GM21619 (cell line): ENCODE measurements at regions not wholly inside any gene's neighbourhood (a gene's known extent, or its start where the extent isn't known, plus 50 kb on each side); places are given as distances from the start of the nearest gene placed in this dataset.

Experiments
- ATAC-seq: cut with Tn5 transposase; IDR thresholded peaks from one replicate; pipeline ENCODE4 v1.9.1; 2021; ENCODE audit not compliant: unreplicated experiment

DNA sequence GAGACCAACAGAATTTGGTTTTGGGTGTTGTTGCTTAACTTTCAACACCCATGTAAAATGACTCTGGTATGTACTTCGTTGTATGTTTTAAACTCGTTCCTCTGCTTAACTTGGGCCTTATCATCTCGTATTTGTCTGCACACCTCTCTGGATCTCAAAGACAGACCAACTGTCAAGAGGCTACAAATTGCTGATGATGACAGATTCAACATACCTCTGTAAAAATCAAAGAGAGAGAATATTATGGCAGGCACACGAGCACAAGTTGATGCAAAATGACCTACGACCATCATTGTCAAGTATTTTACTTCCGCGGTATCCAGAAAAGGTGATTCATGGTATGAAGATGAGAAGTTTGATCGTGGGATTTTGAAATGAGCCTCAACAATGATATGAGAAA, 132.1 kb upstream of the ARGLU1 start:
- no peak for ATAC-seq

DNA sequence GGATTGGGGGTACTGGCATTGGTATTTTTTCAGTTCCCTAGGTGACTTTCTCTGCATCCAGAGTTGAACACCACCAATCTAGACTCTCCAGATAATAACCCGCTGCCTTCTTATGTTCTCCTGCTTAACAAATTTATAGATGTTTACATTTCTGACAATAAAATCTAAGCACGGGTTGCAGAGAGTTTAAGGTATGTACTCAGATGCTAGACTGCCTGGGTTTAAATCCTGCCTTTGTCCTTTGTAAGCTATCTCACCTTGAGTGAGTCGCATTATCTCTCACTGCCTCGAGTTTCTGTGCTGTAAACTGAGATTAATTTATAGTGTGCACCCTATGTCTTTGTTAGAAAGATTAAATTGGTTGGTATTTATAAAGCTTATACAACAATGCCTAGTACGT, 131.4 kb upstream of the ARGLU1 start:
- ATAC-seq = no peak

DNA sequence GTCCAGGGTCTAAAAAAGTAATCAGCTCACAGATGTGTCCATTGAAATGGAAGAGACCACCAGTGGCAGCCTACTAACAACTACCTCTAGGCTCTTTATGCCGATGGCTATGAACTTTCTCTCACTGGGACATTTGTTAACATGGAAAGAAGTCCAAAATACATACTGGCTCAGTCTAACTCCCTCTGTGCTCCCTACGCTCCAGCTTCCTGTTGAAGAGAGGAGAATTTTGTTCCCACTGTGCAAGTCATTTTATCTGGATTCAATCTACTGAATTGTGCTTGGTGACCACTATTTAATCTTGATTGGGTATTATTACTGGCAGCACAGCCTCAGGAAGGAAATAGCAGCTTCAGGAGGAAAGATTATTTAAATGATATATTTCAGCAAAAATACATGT, 128.8 kb upstream of the ARGLU1 start:
- ATAC-seq = no peak

DNA sequence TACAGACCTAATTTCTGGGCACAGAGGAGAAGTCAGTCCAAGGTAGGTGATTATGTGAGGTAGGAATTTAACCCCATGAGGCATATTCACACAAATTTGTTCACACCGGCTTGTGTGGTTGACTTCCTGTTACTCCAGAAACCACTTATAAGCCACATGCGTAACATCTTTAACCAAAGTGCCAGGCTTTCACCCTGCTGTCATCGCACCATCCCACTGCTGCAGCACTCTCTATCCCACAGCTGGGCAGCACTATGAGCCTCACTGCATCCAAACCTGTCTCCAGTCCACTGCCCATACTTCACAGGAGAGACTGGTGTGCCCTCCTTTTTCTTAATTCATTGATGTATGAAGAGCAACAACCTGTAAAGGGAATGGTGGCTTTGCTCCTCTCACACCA, 128.2 kb upstream of the ARGLU1 start:
- ATAC-seq = no peak

DNA sequence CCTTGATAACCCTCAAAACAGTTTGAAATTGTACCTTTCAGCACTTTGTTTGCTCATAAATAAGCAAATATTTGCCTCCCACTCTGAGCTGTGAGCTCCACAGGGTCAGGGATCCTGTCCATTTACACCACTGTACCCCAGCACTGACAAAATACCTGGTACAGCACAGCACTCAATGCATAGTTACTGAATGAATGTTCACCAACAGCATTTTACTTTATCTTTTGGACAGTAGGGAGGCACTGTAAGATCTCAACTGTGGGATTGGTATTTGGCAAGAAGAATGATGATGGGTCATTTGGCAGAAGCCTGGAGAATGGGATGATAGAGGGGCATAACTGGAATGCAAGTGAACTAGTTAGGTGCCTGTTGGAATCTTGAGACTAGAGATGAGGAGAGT, 127.2 kb upstream of the ARGLU1 start:
- no peak for ATAC-seq

DNA sequence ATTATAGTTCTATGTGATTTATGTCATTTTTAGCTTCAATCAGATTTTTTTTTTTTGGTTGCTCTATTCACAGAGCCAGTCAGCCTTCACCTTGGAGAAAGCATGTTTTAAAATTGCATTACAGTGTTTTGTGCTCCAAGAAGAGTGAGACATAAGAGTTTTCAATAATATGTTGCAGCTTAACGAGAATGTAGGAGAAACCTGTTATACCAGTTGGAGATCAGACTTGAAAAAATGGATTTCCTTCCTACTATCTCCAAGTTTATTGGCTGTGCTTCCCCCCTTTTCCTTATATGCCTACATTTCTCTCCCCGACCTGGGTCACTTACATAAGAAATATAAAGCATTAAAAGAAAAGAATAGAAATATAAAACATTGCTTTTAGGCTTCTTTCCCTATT, 123.9 kb upstream of the ARGLU1 start:
- ATAC-seq = no peak

DNA sequence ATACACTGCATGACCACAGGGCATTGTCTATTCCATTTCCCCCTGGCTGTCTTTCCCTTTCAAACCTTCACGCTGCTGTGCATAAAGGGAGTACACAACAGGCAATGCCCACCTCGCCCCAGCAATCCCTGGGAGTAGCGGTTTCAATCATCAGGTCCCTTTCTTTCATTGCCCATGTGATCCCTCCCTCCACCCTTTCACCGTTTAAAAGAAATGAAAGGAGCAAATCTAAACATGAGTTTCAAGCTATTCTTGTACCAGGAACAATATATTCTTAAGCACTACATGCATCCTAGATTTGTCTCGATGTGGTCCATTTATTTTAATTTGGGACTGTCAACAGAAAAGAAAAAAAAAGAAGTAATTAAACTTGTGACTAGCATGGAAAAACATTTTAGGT, 123.4 kb upstream of the ARGLU1 start:
- ATAC-seq = no peak

DNA sequence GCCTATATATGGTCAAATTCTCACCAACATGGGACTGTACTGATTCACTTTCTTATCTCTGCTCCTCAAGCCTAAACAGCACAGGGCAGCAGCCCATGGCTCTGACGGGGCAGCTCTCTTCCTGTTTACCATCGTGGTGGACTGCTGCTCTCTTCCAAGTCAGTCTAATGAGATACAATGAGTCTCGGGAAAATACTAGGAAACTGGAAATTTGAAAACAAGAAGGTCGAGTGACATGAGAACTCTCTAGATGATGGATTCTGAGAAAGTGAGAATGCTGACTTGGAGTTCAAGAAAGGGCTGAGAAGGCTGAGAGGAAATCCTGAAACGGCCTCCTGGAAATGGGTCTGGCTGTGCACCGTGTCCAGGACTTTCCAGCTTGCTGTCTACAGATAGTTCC, 122.8 kb upstream of the ARGLU1 start:
- ATAC-seq = no peak

DNA sequence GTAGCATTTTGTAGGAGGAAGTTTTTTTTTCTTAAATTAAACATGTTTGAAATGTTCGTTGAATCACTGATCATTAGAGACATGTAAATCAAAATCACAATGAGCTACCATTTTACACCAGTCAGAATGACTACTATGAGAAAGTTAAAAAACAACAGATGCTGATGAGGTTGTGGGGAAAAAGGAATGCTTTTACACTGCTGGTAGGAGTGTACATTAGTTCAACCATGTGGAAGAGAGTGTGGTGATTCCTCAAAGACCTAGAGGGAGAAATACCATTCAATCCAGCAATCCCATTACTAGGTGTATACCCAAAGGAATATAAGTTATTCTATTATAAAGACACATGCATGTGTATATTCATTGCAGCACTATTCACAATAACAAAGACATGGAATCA, 122.0 kb upstream of the ARGLU1 start:
- ATAC-seq = no peak

DNA sequence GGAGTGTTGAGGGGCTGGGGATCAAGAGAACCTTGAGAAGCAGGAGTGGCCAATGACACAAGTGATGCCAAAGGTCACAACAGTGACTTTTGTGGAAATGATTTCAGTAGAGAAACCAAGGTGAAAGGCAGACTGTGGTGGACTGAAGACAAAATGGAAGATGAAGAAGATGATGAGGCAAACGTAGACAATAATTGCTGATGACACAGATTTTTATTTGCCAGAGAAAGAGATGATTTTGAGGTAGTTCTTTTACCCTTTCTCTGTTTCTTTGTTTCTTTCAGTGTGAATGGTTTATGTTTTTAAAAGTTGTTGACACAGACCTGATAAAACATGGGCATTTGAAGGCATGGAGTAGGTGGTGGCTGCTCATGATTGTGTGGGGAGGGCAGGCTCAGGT, 121.0 kb upstream of the ARGLU1 start:
- no peak for ATAC-seq

DNA sequence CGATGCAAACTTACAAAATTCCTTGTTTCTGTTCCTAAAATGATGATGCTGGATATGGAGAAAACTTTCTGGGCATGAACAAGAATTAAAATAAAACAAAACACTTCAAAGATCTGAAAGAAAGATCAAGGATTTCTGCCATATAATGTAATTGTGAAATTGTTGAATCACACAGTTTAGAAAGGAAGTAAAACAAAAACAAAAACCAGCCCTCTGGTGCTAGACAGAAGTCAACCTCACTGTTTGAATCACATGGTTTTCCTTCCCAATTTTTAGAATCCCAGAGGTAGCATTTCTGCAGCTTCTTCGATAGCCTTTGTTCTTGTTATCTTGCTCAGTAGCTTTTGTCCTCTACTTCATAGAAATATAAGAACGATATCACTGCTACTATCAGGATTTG, 118.2 kb upstream of the ARGLU1 start:
- ATAC-seq = no peak

DNA sequence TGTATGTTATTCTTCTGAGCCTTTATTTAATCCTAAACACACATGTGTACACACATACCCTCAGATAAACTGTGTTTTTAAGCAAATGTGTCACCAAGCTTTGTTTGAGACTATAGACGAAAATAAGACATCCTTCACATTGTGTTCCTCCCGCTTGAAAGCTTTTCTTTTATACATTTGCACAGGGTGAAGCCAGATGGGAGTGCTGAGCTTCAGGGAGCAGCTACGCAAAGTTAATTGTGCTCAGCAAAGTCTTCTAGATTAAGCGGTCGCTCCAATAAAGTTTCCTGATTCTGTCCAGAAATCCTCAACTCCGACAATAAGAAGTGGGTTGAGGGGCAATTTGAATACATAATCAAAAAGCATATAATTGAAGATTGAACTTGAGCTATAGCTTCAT, 117.2 kb upstream of the ARGLU1 start:
- no peak for ATAC-seq

DNA sequence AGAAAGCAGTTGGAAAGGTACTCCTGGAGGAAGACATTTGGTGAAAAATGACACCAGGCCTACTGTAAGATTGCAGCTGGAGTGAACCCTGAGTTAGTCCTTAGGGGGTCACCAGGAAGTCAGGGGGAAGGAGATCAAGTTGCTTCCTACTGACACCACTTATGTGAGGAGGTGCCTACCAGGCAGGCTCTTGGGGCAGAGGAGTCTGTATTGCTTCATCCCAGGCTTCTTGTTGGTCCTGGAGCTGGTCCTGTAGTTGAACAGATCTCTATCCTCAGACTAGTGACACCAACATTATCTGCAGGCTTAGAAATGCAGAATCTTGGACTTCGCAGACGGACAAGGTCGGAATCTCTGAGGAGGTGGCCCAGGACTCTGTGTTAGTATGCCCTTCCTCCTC, 116.0 kb upstream of the ARGLU1 start:
- ATAC-seq = no peak

DNA sequence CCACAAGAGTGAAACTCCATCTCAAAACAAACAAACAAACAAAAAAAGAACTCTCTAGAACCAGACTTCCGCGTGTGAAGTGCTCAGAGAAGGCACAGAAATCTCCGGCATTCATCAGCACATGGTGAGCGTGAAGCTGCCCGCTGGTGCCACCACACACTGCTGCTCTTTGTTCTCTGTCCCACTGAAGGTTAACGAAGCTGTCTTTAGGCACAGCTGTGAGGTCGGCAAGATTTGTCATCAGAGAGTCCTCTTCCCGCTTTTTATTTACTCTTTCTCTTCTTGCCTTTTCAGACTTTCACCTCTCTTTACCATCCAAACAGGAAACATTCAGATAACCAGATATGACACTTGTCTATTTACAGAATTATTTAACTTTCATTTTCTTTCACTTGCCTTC, 115.2 kb upstream of the ARGLU1 start:
- ATAC-seq = no peak

DNA sequence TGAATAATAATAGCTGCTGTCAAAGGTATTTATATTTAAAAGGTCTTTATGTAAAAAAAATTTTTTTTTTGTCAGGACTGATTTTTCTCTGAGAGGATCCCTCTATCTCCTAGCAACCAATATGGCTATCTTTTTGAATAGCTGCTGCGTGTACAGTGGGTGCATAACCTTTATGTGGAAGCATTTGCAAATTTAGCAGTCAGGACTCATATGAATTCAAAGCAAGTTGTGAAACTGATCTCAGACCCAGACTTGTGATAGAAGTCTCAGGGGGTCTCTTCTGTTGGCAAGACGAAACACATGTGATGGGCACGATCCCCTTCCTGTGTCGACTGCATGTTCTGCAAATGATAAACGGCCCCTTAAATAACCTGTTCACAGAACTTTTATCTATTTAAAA, 114.1 kb upstream of the ARGLU1 start:
- ATAC-seq = no peak

DNA sequence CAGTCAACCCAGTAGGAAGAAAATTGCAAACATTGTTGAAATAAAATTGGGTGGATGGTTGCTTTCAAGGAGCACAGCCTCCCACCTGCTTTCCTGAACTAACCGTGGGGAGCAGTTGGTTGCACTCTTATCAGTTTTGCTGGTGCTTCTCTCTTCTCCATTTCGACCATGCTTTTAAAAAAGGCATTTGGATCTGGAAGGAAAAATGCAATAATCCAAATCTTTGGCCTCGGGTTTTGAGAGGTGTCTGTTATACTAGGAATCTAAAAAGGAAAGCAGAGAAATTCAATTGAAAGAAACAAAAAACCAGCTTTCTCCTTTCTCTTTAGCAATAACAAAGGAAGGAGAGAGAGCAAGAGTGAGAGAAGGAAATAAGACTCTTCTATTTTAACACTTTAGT, 113.6 kb upstream of the ARGLU1 start:
- no peak for ATAC-seq

DNA sequence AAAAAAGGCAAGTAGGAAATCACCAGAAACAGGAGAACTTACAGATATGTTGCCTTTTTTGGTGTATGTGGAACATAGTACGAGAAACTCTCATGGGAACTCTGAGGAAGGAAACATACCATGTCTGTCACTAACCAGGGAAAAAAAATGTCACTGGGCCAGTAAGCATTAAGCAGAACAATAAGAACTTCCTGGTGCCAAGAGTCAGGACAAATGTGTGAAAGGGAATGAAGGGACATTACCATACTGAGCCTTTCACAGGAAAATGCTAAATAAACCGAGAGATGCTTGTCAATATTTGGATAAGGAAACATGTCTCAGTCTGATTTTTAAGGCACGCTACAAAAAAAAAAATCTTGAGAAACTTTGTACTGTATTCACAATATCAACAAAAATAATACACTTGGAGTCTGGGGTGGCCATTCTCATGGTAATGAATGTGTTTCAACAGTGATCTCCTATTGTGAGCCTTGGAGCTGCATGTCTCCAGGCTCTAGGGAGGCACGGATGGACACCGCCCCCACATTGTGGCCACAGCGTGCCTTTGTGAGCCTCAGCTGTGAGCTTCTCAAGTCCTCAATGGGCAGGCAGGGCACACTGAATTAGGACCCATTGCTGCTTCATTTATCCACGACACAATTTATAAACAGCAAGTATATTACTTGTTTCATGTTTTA, 113.0 kb upstream of the ARGLU1 start:
- no peak for ATAC-seq

DNA sequence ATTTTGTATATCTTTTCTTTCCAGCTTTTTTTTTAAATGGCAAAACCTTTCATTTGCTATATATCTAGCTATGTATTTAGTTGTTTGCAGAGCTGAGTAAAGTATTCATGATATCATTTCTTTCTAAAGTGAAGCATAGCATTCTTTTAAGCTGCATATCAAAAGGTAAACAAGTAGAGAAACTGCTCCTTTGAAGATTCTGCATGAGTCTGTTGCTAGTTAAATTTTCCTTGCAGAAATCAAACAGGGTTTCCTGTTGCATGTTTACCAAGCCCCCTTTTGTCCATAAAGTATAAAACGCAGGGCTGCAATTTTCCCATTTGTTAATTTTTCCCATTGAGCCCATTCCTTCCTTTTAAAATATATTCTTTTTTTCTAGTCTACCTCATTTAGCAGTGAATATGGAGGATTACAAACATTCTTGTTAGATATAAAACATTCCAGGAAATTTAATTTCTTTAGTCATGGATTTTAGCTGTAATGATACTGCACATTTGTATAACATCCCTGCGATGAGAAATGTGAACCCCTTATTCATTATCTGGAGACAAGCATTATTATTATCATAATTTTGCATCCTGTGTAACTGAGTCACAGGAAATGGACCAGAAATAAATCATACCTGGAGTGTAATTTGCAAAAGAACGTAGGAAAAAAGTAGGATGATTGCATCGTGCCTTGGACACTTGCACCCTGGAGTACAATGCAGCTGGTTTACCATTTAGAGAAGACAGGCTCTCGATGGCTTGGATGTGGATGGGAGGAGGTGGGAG, 110.9 kb upstream of the ARGLU1 start:
- no peak for ATAC-seq

DNA sequence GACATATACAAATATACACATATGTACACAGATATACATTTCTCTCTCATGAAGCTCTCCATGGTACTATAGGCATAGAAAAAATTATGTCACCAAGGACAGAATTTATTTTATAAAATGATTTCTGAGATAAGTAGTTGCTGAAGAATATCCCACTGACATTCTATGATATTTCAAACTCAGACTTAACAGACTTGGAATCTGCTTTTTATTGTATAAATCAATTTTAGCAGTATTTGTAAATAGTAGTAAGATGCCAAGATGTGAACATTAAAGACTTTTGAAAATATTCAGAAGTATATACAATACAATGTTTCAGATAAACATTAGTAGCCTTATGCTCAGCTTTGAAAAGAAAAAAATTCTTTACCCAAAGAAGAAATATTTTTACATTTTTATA, 107.4 kb upstream of the ARGLU1 start:
- ATAC-seq = no peak

DNA sequence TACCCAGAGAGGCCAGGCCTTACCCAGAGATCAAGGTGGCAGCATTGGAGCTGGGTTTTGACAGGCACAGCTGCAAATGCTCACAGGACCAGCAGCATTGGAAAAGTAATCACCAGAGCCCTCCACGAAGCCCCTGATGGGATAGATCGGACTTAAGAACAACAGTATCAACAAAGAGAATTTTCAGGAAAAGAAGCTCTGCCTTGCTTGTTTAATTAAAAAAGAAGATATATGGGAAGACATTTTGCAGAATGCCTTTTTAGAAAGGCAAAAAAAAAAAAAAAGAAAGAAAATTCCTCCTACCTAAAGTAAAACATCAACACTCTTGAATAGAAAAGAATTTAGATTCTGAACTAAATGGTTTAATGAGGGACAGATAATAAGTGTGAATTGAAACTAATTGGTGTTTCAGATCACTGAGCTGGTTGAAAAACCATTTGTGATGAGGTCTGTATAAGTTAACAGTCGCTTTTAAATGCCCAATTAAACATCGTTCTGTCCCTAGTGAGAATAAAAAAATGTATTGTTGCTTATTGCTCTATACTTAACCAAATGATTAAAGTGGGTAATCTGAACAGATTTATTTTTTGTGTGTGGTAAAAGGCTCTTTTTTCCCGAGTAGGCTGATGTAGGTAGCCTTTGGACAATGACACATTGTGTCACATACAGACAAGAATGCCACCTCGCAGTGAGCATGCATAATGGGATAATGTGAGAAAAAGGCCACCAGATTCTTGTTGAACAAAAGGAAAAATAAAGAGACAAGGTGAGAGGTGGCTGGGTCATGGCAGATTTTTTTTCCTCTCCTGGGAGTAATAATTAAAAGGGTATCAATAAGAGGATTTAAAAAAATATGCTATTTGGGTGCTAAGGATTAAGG, 93.0 kb upstream of the ARGLU1 start:
- ATAC-seq = no peak

DNA sequence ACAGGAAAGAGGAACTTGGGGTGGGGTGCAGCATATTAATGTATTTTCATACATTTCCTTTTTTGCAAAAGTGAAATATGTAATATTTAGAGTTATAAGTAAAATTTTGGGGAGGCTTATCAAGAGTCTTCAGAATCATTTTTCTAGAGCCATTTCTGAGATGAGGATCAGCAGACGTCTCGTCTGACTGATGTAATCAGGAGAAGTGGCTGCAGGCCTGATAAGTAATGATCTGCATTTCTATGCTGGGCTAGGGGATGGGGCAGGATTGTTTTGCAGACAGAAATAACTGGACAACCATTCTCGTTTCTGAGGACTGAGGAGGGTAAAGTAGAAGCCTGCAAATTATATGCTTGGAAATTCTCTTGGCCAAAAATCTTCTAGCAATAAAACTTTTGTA, 89.2 kb upstream of the ARGLU1 start:
- ATAC-seq = no peak

DNA sequence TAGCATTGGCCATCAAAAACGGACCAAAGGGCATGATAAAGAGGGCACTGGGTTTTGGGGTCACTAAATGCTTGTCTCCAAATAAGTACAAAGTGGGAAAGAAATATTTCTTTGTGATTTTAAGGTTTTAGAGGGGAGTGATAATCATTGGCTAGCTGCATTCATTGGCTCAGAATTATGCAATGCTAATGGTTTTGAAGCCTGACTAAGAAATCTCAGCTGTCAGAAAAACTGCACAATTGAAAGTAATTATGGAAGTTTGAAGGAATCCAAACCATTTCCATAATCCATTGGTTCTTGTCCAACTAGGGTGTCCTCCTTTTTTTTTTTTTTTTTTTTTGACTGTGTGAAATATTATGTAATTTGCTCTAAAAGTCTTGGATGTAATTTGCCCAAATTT, 88.2 kb upstream of the ARGLU1 start:
- no peak for ATAC-seq
